Dermis microvascular lymphatic vessel endothelial cell (primary cell): ENCODE measurements at regions not wholly inside any gene's neighbourhood (a gene's known extent, or its start where the extent isn't known, plus 50 kb on each side); places are given as distances from the start of the nearest gene placed in this dataset.
A peak's percentile ranks its signal among the peaks of the same experiment; 100 is the strongest.

Source experiments
- DNase-seq, 2 donors: peaks; one replicate each; pipeline versions ENCODE4 v3.0.0 to v3.0.0-alpha.2; 2010; ENCODE audit warnings: low read depth in 2 of 2

DNA sequence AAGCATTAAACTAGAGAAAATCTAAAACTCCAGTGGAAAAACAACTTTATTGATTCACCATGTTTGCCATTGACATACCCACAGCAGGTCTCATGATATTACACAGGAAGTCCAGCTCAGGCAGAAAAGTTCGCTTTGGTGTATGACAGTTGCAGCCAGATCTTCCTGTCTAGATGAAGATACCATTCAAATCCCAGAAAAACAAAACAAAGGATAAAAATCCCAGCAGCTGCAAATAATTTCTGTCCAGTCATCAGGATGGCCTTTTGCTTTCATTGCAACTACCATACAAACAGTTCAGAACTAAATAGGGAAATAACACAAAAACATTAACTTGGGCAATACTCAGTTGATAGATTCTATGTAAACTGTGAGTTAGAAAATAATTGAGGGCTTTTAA lies 136.0 kb upstream of the NREP start:
- peak; percentile 85 to 93 for DNase-seq

DNA sequence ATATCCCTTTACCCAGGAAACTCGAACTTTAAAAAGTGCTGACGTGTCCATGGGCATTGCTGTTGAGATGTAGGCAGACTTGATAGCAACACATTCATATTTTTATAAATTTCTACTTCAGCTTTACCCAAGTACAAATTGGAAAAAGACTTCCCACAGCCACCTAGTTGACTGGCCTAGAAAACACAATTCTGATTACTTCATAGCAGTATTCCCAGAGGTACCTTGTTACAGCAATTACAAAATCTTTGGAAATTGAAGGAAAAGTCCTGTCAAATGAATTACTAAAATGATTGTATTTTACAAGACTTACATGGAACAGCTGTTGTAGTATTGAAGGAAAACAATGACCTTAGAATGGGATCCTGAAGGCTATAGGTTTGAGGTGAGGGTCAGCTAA lies 130.7 kb upstream of the NREP start:
- no peak for DNase-seq

DNA sequence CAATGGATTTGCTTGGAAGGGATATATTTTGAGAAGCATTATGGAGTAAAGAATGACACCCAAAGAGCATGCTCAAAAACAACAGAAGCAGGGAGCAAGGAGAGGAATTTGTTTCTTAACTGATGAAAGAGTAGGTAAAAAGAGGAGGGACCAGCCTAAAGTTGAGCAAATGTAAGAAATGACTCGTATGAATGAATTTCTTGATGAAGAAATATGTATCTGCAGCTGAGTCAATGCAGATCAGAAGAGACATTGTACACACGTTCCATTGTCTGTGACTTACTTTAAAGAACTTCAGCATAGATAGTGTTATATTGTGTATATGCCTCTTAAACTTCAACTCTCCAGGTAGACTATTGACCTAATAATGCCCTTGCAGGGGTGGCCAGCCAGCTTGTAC lies 112.7 kb upstream of the NREP start:
- no peak for DNase-seq

DNA sequence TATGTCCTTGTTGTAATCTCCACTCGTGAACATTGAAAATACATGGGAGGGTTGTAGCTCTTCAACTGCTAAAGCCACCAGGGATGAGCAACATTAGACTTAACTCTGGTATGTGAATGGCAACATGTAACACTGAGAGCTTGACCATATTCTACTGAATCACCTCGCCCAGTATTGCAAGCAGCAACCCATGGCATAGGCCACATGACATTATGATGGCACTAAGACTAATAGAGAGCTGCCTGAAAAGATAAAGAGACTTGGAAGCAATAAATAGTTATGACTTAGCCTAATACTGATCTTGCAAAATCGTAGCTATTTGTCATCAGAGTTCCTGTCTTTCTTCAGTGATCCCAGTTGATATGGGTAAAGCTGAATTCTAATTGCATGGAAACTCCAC lies 108.4 kb upstream of the NREP start:
- no peak for DNase-seq

- DNase-seq = no peak
Measured at GRCh38 chr5:111863801-111864200, 106.8 kb upstream of the NREP start.

DNA sequence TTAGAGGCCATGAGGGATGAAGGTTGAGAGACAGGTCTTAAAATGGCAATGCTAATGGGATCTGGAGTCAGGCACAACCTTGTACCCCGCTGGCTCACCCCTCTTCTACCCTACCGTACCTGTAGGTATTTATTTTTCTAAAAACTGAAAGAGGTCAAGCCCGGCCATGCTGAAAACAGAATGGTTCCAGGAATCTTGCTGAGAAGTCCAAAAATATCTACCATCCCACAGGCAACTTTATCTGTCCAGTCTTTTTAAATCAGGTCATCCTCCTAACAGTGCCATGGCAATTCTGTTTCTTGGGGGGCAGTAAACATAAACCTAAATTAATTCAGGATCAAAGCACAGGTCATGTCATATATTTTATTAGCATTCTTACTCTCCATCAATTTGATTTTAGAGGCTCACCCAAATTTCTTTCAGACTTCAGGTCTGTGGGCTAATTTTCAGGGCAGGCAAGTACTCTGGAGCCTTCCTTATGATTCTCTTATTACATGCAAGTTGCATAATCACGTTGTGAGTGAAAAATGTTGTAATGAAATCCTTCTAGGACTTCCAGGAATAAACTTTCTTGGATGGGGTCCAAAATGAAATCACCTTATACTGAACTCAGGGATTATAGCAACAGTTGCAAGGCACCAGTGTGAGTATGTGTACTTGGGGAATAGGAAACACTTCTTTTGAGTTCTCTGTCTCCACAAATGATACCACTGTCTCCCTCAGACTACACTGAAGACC lies 102.7 kb upstream of the NREP start:
- DNase-seq = no peak

- no peak for DNase-seq
Measured at GRCh38 chr5:111859031-111859430, 102.0 kb upstream of the NREP start.

DNA sequence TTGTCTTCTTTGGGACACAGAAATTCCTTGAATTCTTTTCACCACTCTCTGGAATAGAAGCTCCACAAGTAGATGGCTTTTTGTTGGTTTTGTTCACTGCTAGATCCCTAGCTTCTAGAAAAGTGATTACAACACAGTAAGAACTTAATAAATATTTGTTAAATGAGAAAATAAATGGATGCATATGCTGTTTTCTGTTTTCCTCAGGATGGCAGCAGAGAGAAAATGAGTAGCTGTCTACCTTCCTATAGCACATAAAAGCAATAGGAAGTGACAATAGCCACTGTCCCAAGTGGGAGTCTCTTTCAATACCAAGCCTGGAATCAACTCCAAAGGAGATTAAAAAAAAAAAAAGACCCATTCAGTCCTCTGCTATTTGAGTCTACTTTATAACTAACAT lies 100.6 kb upstream of the NREP start:
- DNase-seq = no peak

- no peak for DNase-seq
Measured at GRCh38 chr5:111856876-111857466, 100.0 kb upstream of the NREP start.

DNA sequence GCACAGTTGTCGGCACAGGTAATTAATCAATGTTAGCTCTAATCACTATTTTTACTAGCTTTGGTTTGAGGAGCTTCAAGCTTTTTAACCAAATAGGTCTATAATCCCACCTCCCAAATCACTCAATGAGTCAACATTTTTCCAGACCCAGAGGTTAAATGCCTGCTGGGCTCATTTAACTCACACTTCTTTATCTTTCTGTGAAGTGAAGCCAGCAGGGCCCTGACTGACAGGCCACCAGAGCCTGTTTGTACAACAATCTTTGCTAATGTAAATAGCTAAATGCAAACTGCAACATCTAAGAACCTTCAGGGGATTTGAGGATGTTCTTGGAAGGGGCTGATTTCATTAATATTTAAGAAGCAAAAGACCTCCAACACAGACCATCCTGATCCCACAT lies 98.4 kb upstream of the NREP start:
- DNase-seq = no peak

DNA sequence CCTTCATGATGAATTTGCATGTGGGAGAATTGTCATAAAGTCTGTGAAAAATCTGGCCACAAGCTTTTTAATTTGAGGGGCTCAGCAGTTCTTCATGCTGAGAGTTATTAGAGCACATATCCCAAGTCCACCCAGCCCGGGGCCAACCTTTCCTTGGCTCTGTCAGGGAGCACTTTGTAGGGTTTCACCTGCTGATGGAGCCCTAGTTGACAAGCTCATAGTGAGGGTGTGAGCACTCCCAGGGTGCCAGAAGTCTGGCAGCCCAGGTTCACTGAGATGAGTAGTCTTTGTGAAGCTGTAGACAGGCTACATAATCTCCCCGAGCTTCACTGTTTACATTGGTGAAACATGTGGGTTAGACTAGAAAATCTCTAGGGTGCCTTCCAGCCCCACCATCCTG lies 97.2 kb upstream of the NREP start:
- DNase-seq = no peak

DNA sequence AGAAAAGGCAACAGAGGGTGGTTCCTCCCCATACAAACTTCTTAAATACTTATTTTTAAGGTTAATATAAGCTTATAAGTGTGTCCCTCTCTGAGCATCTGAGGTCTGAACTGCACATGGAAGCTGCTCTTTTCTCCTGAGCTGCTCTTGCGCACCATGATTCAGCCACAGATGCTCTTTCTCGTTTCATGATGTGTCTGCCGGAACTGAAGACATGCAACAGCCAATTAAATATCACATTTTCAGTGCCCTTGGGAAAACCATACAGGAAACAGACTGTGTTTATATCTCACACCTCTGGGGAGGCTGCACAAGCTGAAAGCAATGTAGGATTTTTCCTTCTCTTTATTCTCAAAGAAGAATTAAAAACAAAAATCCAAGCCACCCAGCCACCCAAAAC lies 96.8 kb upstream of the NREP start:
- no peak for DNase-seq

DNA sequence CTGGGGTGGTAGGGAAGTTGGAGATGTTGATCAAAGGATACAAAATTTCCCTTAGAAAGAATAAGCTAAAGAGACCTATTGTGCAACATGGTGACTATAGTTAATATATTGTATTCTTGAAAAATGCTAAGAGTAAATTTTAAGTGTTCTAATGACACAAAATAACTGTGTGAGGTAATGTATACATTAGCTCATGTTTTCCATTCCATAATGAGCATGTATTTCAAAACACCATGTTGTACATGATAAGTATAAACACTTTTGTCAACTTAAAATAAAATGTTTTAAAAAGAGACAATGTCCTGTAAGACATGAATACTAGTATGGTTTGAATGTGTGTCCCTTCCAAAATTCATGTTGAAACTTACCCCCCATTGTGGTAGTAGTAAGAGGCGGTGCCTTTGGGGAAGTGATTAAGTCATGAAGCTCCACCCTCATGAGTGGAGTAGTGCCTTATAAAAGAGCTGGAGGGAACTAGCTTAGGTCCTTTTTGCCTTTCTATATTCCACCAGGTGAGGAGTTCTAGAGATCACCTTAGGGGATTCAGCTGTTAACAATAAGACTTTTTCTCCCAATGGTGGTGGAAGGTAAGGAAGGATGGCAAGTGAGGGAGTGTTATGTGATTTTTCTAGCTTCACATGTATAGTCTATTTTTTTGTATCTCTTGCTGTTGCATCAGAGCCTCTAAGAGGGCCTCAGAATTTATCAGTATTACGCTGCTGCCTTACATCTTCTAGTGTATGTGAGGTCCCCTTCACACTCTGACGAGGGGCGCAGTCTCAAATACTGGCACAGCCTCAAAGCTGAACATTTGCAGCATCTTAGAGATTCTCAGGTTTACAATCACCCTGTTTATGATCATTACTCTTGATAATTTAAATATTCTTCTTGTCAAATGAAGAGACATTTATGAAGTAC lies 94.9 kb upstream of the NREP start:
- DNase-seq = no peak

- no peak for DNase-seq
Measured at GRCh38 chr5:111848476-111848875, 91.5 kb upstream of the NREP start.

DNA sequence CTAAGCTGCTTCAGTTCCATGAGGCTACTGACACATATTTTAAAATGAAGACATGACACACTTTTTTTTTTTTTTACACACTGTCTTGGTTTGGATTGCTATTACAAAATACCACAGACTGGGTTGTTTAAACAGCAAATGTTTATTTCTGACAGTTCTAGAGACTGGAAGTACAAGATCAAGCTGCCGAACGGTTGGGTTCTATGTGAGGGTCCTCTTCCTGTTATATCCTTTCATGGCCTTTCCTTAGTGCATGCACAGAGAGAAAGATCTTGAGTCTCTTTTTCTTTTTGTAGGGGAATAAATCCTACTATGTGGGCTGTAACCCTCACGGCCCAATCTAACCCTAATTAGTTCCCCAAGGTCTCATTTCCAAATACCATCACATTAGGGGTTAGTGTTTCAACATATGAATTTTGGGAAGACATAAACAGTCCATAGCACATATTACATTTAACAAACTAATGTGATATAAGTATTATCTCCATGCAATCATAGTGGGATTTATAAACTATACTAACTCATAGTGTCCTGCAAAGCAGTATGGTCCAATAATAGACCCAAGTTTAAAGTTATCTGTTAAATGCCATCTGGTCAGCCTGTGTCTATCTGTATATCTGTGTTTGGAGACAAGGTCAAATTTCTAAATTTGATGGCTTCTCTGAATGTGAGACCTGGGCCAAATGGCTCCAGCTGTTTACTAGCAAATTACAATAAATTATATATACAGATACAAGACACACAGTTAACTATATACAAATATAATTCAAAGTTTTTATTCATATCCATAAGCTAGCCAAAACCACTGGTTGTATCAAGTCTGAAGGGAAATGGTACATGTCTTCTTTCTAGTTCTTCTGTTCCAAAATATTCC lies 90.3 kb upstream of the NREP start:
- no peak for DNase-seq

DNA sequence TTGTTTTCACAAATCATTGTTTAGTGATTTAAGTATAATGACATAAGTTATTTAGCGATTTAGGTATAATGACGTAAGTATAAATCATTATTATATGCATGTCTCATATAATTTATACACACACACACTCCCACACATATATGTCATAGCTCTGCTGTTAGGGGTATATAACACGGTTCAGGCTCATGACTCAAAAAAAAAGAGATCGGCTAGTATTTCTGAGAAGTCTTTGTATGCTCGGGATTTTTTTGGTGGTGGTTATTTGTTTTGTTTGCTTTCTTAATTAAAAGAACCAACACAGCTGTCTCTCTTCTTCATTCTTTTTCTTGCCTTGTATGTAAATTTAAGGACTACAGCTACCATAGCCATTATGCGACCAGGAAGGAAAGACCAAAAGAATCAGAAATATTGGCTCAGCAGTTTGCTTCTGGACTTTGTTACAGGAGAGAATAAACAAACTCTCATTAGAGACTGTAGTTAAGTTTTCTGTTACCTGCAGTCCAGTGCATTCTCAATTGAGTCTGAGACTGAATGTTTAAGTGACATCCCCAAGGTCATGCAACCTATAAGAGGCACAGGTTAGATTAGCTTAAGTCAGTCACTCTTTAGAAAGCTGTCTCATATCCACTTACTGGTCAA lies 83.2 kb upstream of the NREP start:
- no peak for DNase-seq

- no peak for DNase-seq
Measured at GRCh38 chr5:111839438-111839837, 82.4 kb upstream of the NREP start.

DNA sequence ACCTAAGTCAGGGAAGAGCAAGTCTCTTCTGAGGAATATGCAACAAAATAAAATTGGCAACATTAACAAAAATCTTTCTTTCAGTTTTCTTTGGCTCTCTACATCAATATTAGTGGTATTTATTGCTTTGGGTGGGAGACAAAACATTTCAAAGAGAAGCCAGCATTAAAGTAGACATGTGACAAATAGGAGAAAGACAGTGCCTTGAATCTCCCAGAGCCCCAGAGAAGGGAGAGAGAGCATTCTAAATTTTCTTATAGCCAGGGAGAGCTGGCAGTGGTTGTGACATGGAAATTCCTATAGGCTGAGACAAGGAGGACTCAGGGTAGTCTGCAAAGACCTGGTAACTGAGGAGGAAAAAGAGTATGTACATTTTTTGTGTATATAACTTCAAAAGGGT lies 79.4 kb upstream of the NREP start:
- DNase-seq = no peak

- DNase-seq = no peak
Measured at GRCh38 chr5:111834926-111835599, 78.1 kb upstream of the NREP start.

DNA sequence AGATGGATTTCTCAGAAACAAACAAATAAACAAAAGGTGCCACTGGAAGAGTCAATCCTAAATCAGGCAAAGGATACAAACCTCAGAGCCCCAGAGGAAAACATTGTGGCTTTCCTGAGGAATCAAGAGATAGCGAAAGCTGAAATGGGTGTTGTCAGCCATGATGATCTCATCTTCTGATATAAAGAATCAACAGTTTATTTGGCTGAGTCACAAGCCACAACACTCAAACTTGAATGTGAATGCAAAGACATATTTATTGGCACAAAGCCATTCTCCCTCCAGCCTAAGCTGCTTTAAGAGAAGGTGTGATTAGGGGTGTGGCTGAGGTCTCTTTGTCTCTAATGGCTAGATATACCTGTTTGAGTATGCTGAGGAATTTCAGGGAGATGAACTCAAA lies 73.3 kb upstream of the NREP start:
- DNase-seq = no peak

- no peak for DNase-seq
Measured at GRCh38 chr5:111829701-111830100, 72.7 kb upstream of the NREP start.
